ENCODE measurements at regions not wholly inside any gene's neighbourhood (a gene's known extent, or its start where the extent isn't known, plus 50 kb on each side); places are given as distances from the start of the nearest gene placed in this dataset.

- DNase-seq (ENCODE audit: unreplicated experiment), result no peak
- no peak overlapping the region for H3K27ac Mint-ChIP-seq (ENCODE audit: low read depth, unreplicated experiment)
- H3K9me3 Mint-ChIP-seq (ENCODE audit: unreplicated experiment), result no peaks in the 10 kb centered on the region
- no peak overlapping the region for H3K4me3 Mint-ChIP-seq (ENCODE audit: unreplicated experiment)
- H3K27me3 Mint-ChIP-seq (ENCODE audit: insufficient read depth, unreplicated experiment), result no peaks in the 10 kb centered on the region
- ChIA-PET POLR2A (no interaction called here), CTCF (no interaction called here)
- TF ChIP-seq CTCF (IDR thresholded peaks at IDR 0.05; ENCODE audit: unreplicated experiment), result no peak
- H3K4me1 Mint-ChIP-seq (ENCODE audit: insufficient read depth, unreplicated experiment), result peaks cover 17% of the 10 kb centered on the region
- no TSS peak for BruUV-seq (replicated peaks)
- H3K36me3 Mint-ChIP-seq (ENCODE audit: insufficient read depth, unreplicated experiment), result no peaks in the 10 kb centered on the region
- intact Hi-C loops (cut with micrococcal nuclease), result no loop called here
These were observed 1190.8 kb upstream of the CELF4 start for GRCh38 chr18:38756436-38756835.

GRCh38 chr18:38752430-38752829 lies 1186.8 kb upstream of the CELF4 start:
- intact Hi-C loops (cut with micrococcal nuclease), result no loop called here
- peaks cover 15% of the 10 kb centered on the region for H3K4me1 Mint-ChIP-seq (ENCODE audit: insufficient read depth, unreplicated experiment)
- H3K4me3 Mint-ChIP-seq (ENCODE audit: unreplicated experiment), result peak overlapping the region; percentile 57
- ChIA-PET CTCF (no interaction called here), POLR2A (no interaction called here)
- no peak for TF ChIP-seq CTCF (IDR thresholded peaks at IDR 0.05; ENCODE audit: unreplicated experiment)
- no peaks in the 10 kb centered on the region for H3K36me3 Mint-ChIP-seq (ENCODE audit: insufficient read depth, unreplicated experiment)
- H3K27ac Mint-ChIP-seq (ENCODE audit: low read depth, unreplicated experiment), result peak overlapping the region; percentile 13
- H3K9me3 Mint-ChIP-seq (ENCODE audit: unreplicated experiment), result no peaks in the 10 kb centered on the region
- DNase-seq (ENCODE audit: unreplicated experiment), result no peak
- no TSS peak for BruUV-seq (replicated peaks)
- H3K27me3 Mint-ChIP-seq (ENCODE audit: insufficient read depth, unreplicated experiment), result no peaks in the 10 kb centered on the region

- DNase-seq (ENCODE audit: unreplicated experiment), result no peak
- Mint-ChIP-seq H3K36me3 (ENCODE audit: insufficient read depth, unreplicated experiment) (no peaks in the 10 kb centered on the region), H3K9me3 (ENCODE audit: unreplicated experiment) (no peaks in the 10 kb centered on the region), H3K27ac (ENCODE audit: low read depth, unreplicated experiment) (peak overlapping the region; percentile 13), H3K27me3 (ENCODE audit: insufficient read depth, unreplicated experiment) (no peaks in the 10 kb centered on the region), H3K4me3 (ENCODE audit: unreplicated experiment) (peak overlapping the region; percentile 57), H3K4me1 (ENCODE audit: insufficient read depth, unreplicated experiment) (peaks cover 15% of the 10 kb centered on the region)
- TF ChIP-seq CTCF (IDR thresholded peaks at IDR 0.05; ENCODE audit: unreplicated experiment), result no peak
- intact Hi-C loops (cut with micrococcal nuclease), result no loop called here
- CTCF ChIA-PET, result no interaction called here
- no TSS peak for BruUV-seq (replicated peaks)
- POLR2A ChIA-PET, result interaction anchor here (1.1 to 1.4 kb wide), 2 partner anchors 10 to 32 kb away, joined by 3 to 4 read pairs; no protein-coding TSS in a partner anchor
These were observed 1186.3 kb upstream of the CELF4 start for GRCh38 chr18:38751898-38752297.

GRCh38 chr18:38751211-38751610 lies 1185.6 kb upstream of the CELF4 start:
- no peaks in the 10 kb centered on the region for H3K27me3 Mint-ChIP-seq (ENCODE audit: insufficient read depth, unreplicated experiment)
- peaks cover 15% of the 10 kb centered on the region for H3K4me1 Mint-ChIP-seq (ENCODE audit: insufficient read depth, unreplicated experiment)
- ChIA-PET POLR2A (interaction anchor here (1.1 to 1.4 kb wide), 2 partner anchors 9 to 32 kb away, joined by 3 to 4 read pairs; no protein-coding TSS in a partner anchor), CTCF (no interaction called here)
- intact Hi-C loops (cut with micrococcal nuclease), result no loop called here
- peak overlapping the region; percentile 13 for H3K27ac Mint-ChIP-seq (ENCODE audit: low read depth, unreplicated experiment)
- no peak overlapping the region for H3K4me3 Mint-ChIP-seq (ENCODE audit: unreplicated experiment)
- no peaks in the 10 kb centered on the region for H3K9me3 Mint-ChIP-seq (ENCODE audit: unreplicated experiment)
- no peak for DNase-seq (ENCODE audit: unreplicated experiment)
- BruUV-seq (replicated peaks), result no TSS peak
- TF ChIP-seq CTCF (IDR thresholded peaks at IDR 0.05; ENCODE audit: unreplicated experiment), result no peak
- no peaks in the 10 kb centered on the region for H3K36me3 Mint-ChIP-seq (ENCODE audit: insufficient read depth, unreplicated experiment)

All from MCF 10A (cell line).